H9 (cell line): ENCODE measurements at regions not wholly inside any gene's neighbourhood (a gene's known extent, or its start where the extent isn't known, plus 50 kb on each side); places are given as distances from the start of the nearest gene placed in this dataset.

Source experiments
- DNase-seq: peaks from one replicate; pipeline ENCODE4 v3.0.0-alpha.2; 2017
- H2AFZ ChIP-seq: one replicate; pipeline ENCODE4 v1.6.1; 2013; ENCODE audit warnings: mild to moderate bottlenecking, low read length, control low read depth, moderate library complexity
- H2AK5ac ChIP-seq: 2 replicates; pipeline ENCODE4 v1.6.1; 2013; ENCODE audit warnings: low read length, control low read depth, mixed read lengths; ENCODE audit not compliant: insufficient read length
- H2BK120ac ChIP-seq: one replicate; pipeline ENCODE4 v1.6.1; 2013; ENCODE audit warnings: low read depth, mild to moderate bottlenecking, low read length, control low read depth, inconsistent platforms; ENCODE audit not compliant: poor library complexity, severe bottlenecking
- H2BK12ac ChIP-seq: 2 replicates; pipeline ENCODE4 v1.6.1; 2013; ENCODE audit warnings: low read length, control low read depth, mixed read lengths, low read depth; ENCODE audit not compliant: insufficient read length
- H2BK15ac ChIP-seq: 2 replicates; pipeline ENCODE4 v1.6.1; 2013; ENCODE audit warnings: low read depth, low read length, control low read depth
- H2BK20ac ChIP-seq: one replicate; pipeline ENCODE4 v1.6.1; 2013; ENCODE audit warnings: low read depth, mild to moderate bottlenecking, low read length, control low read depth, inconsistent platforms; ENCODE audit not compliant: poor library complexity, severe bottlenecking
- H2BK5ac ChIP-seq: 2 replicates; pipeline ENCODE4 v1.6.1; 2013; ENCODE audit warnings: low read length, control low read depth, mixed read lengths; ENCODE audit not compliant: insufficient read length
- H3K14ac ChIP-seq: 2 replicates; pipeline ENCODE4 v1.6.1; 2013; ENCODE audit warnings: low read length, control low read depth; ENCODE audit not compliant: insufficient read depth
- H3K18ac ChIP-seq: 2 replicates; pipeline ENCODE4 v1.6.1; 2013; ENCODE audit warnings: low read depth, mild to moderate bottlenecking, mixed read lengths, low read length, control low read depth; ENCODE audit not compliant: insufficient read length
- H3K23ac ChIP-seq: 2 replicates; pipeline ENCODE4 v1.6.1; 2013; ENCODE audit warnings: low read length, control low read depth, mixed read lengths, low read depth; ENCODE audit not compliant: insufficient read length
- H3K23me2 ChIP-seq: 2 replicates; pipeline ENCODE4 v1.6.1; 2013; ENCODE audit warnings: low read depth, mild to moderate bottlenecking, mixed read lengths, low read length, control low read depth; ENCODE audit not compliant: insufficient read length, poor library complexity, severe bottlenecking
- H3K27ac ChIP-seq: 2 replicates; pipeline ENCODE4 v1.5.1; 2013; ENCODE audit warnings: low read length, control low read depth, mixed read lengths, low read depth; ENCODE audit not compliant: insufficient read length
- H3K27me3 ChIP-seq: 2 replicates; pipeline ENCODE4 v1.6.1; 2013; ENCODE audit warnings: low read length, control low read depth, inconsistent platforms; ENCODE audit not compliant: insufficient read depth
- H3K4ac ChIP-seq: 2 replicates; pipeline ENCODE4 v1.6.1; 2013; ENCODE audit warnings: low read depth, mild to moderate bottlenecking, control low read depth, inconsistent platforms, low read length, moderate library complexity
- H3K4me1 ChIP-seq: 2 replicates; pipeline ENCODE4 v1.6.1; 2013; ENCODE audit warnings: low read length, control low read depth, inconsistent platforms; ENCODE audit not compliant: insufficient read depth
- H3K4me2 ChIP-seq: 2 replicates; pipeline ENCODE4 v1.6.1; 2013; ENCODE audit warnings: low read length, control low read depth, mixed read lengths; ENCODE audit not compliant: insufficient read length, insufficient read depth
- H3K56ac ChIP-seq: 2 replicates; pipeline ENCODE4 v1.6.1; 2013; ENCODE audit warnings: low read depth, mild to moderate bottlenecking, mixed read lengths, low read length, control low read depth; ENCODE audit not compliant: insufficient read length
- H3K79me1 ChIP-seq: 2 replicates; pipeline ENCODE4 v1.6.1; 2013; ENCODE audit warnings: low read depth, mild to moderate bottlenecking, moderate library complexity, low read length, control low read depth, inconsistent platforms; ENCODE audit not compliant: insufficient read depth, poor library complexity, severe bottlenecking
- H3K79me2 ChIP-seq: 2 replicates; pipeline ENCODE4 v1.6.1; 2013; ENCODE audit warnings: low read length, control low read depth, inconsistent platforms; ENCODE audit not compliant: insufficient read depth
- H3K9ac ChIP-seq: 2 replicates; pipeline ENCODE4 v1.6.1; 2013; ENCODE audit warnings: low read length, control low read depth, mixed read lengths; ENCODE audit not compliant: insufficient read length; ENCODE audit errors: extremely low read depth
- H3K9me3 ChIP-seq: one replicate; pipeline ENCODE4 v1.6.1; 2013; ENCODE audit warnings: low read depth, low read length, inconsistent platforms; ENCODE audit not compliant: control insufficient read depth
- H3T11ph ChIP-seq: one replicate; pipeline ENCODE4 v1.6.1; 2013; ENCODE audit warnings: mild to moderate bottlenecking, low read length, control low read depth, inconsistent platforms
- H4K20me1 ChIP-seq: one replicate; pipeline ENCODE4 v1.6.1; 2013; ENCODE audit not compliant: control insufficient read depth, insufficient read length, insufficient read depth
- H4K5ac ChIP-seq: 2 replicates; pipeline ENCODE4 v1.6.1; 2013; ENCODE audit warnings: low read depth, mild to moderate bottlenecking, mixed read lengths, low read length, control low read depth; ENCODE audit not compliant: insufficient read length
- H4K8ac ChIP-seq: replicated peaks from 2 replicates; pipeline ENCODE4 v1.6.1; 2013; ENCODE audit warnings: low read length, control low read depth, mixed read lengths, low read depth; ENCODE audit not compliant: insufficient read length
- H4K91ac ChIP-seq: 2 replicates; pipeline ENCODE4 v1.6.1; 2013; ENCODE audit warnings: low read depth, mild to moderate bottlenecking, moderate library complexity, mixed read lengths, low read length, control low read depth; ENCODE audit not compliant: insufficient read length
- H3K27ac Mint-ChIP-seq, 3 experiments: 2 replicates in 2 of 3; 3 replicates in 1 of 3; pipeline ENCODE4 v1.8.0; 2020 to 2021; ENCODE audit warnings: mixed read lengths in 3 of 3, mild to moderate bottlenecking in 1 of 3, moderate library complexity in 1 of 3
- H3K27me3 Mint-ChIP-seq: 2 replicates; pipeline ENCODE4 v1.8.0; 2021; ENCODE audit warnings: low read depth, mild to moderate bottlenecking, moderate library complexity, mixed read lengths
- H3K36me3 Mint-ChIP-seq, 3 experiments: 2 replicates in 2 of 3; 3 replicates in 1 of 3; pipeline ENCODE4 v1.8.0; 2020 to 2021; ENCODE audit warnings: low read depth in 3 of 3, mixed read lengths in 3 of 3; ENCODE audit not compliant: insufficient read depth in 1 of 3
- H3K4me1 Mint-ChIP-seq, 2 experiments: 2 replicates each; pipeline ENCODE4 v1.8.0; 2020; ENCODE audit warnings: mixed read lengths in 2 of 2
- H3K4me3 Mint-ChIP-seq, 2 experiments: 2 replicates in 1 of 2; 3 replicates in 1 of 2; pipeline ENCODE4 v1.8.0; 2020 to 2021; ENCODE audit warnings: mild to moderate bottlenecking in 2 of 2, mixed read lengths in 2 of 2, moderate library complexity in 1 of 2
- H3K9me3 Mint-ChIP-seq, 2 experiments: 2 replicates in 1 of 2; 3 replicates in 1 of 2; pipeline ENCODE4 v1.8.0; 2020; ENCODE audit warnings: mild to moderate bottlenecking in 2 of 2, mixed read lengths in 2 of 2, moderate library complexity in 1 of 2
- WGBS: extraction: QIAGEN DNeasy Blood & Tissue Kit; methylation state at CpG from one replicate; pipeline ENCODE4 v1.1.7; 2013; ENCODE audit warnings: missing lambda C conversion rate, low lambda C conversion rate, mixed read lengths; ENCODE audit not compliant: insufficient read length; ENCODE audit errors: extremely low coverage; 5-methylcytosine and 5-hydroxymethylcytosine counted together
- TF ChIP-seq, protein P1 (sequence below): fragments of 200-600 bp; sonication (generic); conservative IDR thresholded peaks from 3 replicates; pipeline ENCODE4 v1.8.0; 2021; ENCODE audit warnings: antibody characterized with exemption, mild to moderate bottlenecking

DNA sequence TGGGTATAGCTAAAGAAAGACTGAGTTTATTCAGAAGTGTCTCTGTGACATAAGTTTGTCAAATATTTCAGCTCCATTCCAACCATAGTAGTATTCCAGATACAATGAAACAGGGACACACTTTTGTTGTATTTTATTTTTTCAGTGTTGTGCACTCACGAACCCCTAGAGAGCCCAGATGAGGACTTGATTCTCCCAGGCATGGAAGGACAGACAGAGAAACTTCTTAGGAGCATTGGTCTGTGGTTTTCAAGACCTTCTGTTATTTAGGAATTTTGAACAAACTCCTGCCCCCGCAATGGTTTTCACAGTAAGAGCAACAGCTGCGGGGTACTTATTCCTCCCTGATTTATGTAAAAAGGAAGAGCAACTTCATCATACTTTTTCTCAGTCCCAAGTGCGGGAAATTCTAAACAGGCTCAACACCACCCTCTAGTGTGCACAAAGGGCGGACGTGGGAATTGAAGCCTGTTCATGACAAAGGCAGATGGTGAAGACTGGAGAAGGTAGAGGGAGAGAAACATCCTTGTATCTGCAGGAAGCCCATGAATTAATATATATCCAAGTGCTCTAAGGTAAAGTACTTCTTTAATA lies 147.6 kb downstream of the PAH start:
- H3K23me2 ChIP-seq: no peaks in the 10 kb centered on the region
- TF ChIP-seq, protein P1, sequence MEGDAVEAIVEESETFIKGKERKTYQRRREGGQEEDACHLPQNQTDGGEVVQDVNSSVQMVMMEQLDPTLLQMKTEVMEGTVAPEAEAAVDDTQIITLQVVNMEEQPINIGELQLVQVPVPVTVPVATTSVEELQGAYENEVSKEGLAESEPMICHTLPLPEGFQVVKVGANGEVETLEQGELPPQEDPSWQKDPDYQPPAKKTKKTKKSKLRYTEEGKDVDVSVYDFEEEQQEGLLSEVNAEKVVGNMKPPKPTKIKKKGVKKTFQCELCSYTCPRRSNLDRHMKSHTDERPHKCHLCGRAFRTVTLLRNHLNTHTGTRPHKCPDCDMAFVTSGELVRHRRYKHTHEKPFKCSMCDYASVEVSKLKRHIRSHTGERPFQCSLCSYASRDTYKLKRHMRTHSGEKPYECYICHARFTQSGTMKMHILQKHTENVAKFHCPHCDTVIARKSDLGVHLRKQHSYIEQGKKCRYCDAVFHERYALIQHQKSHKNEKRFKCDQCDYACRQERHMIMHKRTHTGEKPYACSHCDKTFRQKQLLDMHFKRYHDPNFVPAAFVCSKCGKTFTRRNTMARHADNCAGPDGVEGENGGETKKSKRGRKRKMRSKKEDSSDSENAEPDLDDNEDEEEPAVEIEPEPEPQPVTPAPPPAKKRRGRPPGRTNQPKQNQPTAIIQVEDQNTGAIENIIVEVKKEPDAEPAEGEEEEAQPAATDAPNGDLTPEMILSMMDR: peak; percentile 83
- H3K79me1 ChIP-seq: no peaks in the 10 kb centered on the region
- H3K9me3 ChIP-seq: no peaks in the 10 kb centered on the region
- H2AFZ ChIP-seq: no peak overlapping the region
- H3K27me3 ChIP-seq: no peaks in the 10 kb centered on the region
- H3K79me2 ChIP-seq: no peaks in the 10 kb centered on the region
- H3K4me2 ChIP-seq: no peak overlapping the region
- H3K27ac Mint-ChIP-seq: no peak overlapping the region; a peak in 1 of 7 replicates
- H4K5ac ChIP-seq: no peak overlapping the region
- H3K23ac ChIP-seq: no peak overlapping the region
- no peak overlapping the region for H3K56ac ChIP-seq
- H3K27me3 Mint-ChIP-seq: no peaks in the 10 kb centered on the region; the same call in none of the 2 replicates
- no peak overlapping the region for H2BK20ac ChIP-seq
- H3K4ac ChIP-seq: no peak overlapping the region
- H2BK12ac ChIP-seq: no peak overlapping the region
- no peak overlapping the region for H2AK5ac ChIP-seq
- no peak overlapping the region for H3K4me3 Mint-ChIP-seq
- H2BK5ac ChIP-seq: no peak overlapping the region
- H4K8ac ChIP-seq: no peak overlapping the region
- H3K9ac ChIP-seq: no peak overlapping the region
- H4K20me1 ChIP-seq: no peaks in the 10 kb centered on the region
- no peak overlapping the region for H2BK120ac ChIP-seq
- H3K4me1 Mint-ChIP-seq: peaks cover 6 to 8% of the 10 kb centered on the region in 2 experiments; a peak in 2 of 4 replicates
- no peak overlapping the region for H3T11ph ChIP-seq
- H3K14ac ChIP-seq: no peak overlapping the region
- H3K18ac ChIP-seq: no peak overlapping the region
- H3K36me3 Mint-ChIP-seq: no peaks in the 10 kb centered on the region
- H2BK15ac ChIP-seq: no peak overlapping the region
- DNase-seq: peak; percentile 74
- H3K27ac ChIP-seq: no peak overlapping the region
- no peak overlapping the region for H4K91ac ChIP-seq
- whole genome bisulfite sequencing: no CpG with 5 or more reads among the region's 6 CpGs
- H3K4me1 ChIP-seq: no peaks in the 10 kb centered on the region
- H3K9me3 Mint-ChIP-seq: no peaks in the 10 kb centered on the region
